HG03520 (cell line): ENCODE measurements at regions not wholly inside any gene's neighbourhood (a gene's known extent, or its start where the extent isn't known, plus 50 kb on each side); places are given as distances from the start of the nearest gene placed in this dataset.

Source experiments
- ATAC-seq: cut with Tn5 transposase; IDR thresholded peaks from one replicate; pipeline ENCODE4 v1.9.1; 2021; ENCODE audit warnings: mild to moderate bottlenecking, moderate library complexity; ENCODE audit not compliant: unreplicated experiment

DNA sequence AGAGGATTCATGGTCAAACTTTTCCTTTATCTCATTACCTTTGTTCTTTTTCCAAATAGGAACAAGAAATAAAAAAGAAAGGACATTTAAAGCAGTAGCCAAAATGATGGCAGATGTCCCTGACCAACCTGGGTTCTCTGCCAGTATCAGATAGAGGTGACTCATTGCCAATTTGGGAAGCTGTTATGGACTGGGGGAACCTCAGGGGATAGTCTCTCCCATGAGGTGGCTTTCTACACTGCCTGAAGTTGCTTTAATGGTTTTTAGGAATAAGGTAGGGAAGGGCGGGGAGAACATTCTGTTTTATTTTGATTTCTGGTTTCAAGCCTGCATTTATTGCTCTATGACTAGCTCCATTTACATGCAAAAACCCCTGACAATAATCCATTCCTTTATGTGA lies 457.9 kb upstream of the TPK1 start:
- ATAC-seq: no peak

GRCh38 chr7:145293228-145293701 lies 457.4 kb upstream of the TPK1 start:
- no peak for ATAC-seq

DNA sequence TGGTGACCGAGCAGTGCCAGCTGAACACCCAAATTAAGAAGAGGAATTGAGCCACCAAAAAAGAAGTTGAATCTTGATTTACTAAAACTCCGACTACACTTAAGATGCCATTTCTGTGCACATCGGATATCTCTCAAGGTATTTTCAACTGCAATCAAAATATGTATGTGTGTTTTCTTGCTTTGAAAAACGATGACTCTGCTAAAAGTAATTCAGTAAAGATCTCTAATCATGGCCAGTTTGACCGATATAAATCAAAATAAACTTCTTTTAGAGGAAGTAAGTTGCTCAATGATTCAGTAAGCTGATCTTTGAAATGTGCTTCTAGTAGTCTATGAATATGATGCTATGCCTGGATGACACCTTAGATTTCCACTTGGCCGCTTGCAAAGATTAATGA lies 453.5 kb upstream of the TPK1 start:
- no peak for ATAC-seq

GRCh38 chr7:145276118-145276517 lies 440.3 kb upstream of the TPK1 start:
- ATAC-seq: no peak

- ATAC-seq: no peak
Measured at GRCh38 chr7:145269418-145270161, 433.7 kb upstream of the TPK1 start.

DNA sequence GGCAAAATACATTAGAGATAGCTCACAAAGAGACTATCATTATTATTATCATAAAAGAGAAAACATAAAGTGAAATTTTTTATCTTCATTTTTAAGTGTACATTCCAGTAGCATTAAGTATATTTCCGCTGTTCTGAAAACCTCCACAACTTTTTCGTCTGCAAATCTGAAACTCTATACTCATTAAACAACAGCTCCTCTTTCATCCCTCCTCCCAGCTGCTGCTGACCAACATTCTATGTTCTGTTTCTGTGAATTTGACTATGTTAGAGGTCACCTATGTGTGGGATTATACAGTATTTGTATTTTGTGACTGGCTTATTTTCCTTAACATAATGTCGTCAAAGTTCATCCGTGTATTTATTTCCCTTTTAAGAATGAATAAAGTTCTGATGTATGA lies 429.3 kb upstream of the TPK1 start:
- ATAC-seq: no peak

- peak; percentile 84 for ATAC-seq
Measured at GRCh38 chr7:145263886-145264285, 428.0 kb upstream of the TPK1 start.

DNA sequence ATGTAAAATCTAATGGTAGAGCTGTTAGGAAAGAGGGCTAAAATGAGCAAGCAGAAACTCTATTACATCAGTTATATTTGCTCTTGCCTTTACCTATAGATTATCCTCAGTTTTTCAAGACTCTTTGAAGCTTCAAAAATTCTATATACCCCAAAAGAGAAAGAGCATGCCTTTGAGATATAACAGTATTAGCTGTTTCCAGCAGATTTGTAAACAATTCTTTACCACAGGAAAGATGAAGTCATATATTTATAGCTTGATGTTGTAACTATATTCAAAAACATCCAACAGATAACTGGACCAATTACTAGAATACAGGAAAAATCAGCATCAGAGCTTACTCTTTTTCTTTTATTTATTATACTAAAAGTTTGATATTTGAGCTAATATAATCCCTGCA lies 416.2 kb upstream of the TPK1 start:
- ATAC-seq: no peak

DNA sequence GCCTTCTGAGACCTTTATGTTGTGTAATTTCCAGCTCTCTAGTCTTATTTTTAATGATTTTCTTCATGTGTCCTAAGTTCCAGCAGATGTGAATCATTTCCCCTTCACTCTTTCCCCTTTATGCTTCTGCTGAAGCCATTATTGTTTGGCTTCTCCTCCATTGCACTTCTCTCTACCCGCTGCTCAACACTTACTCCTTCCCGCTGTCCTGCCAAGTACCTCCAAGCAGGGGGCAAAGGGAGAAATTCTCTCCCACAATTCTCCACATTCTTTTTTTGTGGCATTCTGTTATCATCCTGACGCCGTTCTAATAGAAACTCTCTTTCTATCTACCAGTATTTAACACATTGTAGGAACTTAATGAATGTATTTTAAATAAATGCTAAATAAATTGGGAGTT lies 388.9 kb upstream of the TPK1 start:
- no peak for ATAC-seq

DNA sequence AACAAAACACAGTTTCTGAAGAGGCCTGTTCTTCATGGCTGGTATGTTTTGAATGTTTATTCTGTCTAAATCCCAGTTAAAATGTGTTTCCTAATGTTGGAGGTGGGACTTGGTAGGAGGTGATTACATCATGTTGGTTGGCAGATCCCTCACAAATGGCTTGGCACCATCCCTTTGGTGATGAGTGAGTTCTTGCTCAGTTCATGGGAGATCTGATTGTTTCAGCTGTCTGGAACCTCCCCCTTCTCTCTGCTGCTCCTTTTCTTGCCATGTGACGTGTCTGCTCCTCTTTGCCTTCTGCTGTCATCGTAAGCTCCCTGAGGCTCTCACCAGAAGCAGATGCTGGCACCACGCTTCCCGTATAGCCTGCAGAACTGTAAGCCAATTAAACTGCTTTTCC lies 383.6 kb upstream of the TPK1 start:
- no peak for ATAC-seq

- ATAC-seq: no peak
Measured at GRCh38 chr7:145216866-145217265, 381.0 kb upstream of the TPK1 start.

- no peak for ATAC-seq
Measured at GRCh38 chr7:145212050-145212449, 376.2 kb upstream of the TPK1 start.

- no peak for ATAC-seq
Measured at GRCh38 chr7:145211211-145211610, 375.4 kb upstream of the TPK1 start.

DNA sequence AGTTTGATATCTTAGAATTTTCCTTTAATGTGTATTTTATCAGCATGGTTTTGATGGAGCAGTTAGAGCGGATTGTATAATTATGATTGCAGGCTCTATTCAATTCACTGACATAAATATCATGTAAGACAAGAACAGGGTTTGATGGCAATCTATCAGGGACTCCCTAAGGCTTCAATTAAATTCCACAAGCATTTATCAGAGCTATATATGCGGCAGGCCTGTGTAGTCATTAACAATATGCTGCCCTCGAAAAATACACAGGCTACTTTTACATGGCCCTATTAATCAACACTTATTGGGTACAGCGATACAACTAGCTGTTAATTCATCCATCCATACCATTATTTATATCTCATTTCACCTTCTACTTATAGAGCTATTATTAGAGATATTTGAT lies 358.1 kb upstream of the TPK1 start:
- no peak for ATAC-seq

- no peak for ATAC-seq
Measured at GRCh38 chr7:145184956-145185355, 349.1 kb upstream of the TPK1 start.

DNA sequence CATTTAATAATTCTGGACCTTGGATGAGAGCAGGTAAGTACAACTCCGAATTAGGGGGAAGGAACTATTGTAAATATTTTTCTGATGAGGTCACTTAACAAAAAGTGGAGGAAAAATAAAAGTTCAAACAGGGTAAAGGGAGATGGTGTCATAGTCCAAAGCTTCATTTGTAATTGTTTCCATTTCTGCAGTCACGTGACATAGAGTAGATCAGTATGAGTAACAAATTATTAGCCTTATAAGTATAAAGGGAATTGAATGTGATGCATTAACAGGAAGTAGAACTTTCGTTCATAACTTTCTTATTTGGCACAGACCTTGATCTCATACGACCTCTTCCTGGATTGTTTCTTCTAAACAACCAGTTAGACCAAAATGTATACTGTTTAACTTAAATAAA lies 347.2 kb upstream of the TPK1 start:
- no peak for ATAC-seq

DNA sequence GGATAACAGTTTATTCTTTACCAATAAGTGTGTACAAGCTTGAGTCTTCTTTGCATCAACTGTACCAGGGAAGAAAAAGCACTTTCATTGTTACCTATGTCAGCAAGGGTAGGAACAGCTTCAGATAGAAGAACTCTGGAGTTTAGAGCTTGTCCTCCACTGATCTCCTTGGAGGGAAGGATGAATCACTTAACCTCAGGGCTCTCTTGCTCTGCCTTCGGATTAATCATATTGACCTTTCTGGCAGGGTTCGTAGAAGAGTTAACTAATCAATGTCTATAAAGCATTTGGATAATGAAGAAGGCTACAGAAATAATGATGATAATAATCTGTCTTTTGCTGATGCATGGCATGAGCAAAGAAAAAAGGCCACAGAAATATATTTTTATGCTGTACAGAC lies 339.5 kb upstream of the TPK1 start:
- no peak for ATAC-seq

GRCh38 chr7:145169908-145170307 lies 334.1 kb upstream of the TPK1 start:
- no peak for ATAC-seq

DNA sequence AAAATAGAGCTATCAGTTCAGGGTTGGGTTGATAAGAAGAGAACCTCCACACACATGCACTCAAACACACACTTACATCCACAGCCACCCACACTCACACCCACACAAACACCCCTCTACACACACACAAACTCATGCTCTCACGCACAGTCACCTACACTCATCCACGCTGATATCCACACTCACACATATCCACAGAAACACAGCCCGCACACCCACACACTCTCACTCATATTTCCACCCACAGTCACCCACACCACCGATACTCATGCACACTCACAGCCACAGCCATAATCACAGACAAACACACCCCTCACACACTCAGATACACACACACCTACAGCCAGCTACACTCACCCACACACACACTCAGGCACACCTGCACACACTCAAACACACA lies 333.0 kb upstream of the TPK1 start:
- no peak for ATAC-seq

- no peak for ATAC-seq
Measured at GRCh38 chr7:145168427-145168826, 332.6 kb upstream of the TPK1 start.

GRCh38 chr7:145156834-145157233 lies 321.0 kb upstream of the TPK1 start:
- no peak for ATAC-seq

GRCh38 chr7:145152589-145152988 lies 316.7 kb upstream of the TPK1 start:
- no peak for ATAC-seq

- no peak for ATAC-seq
Measured at GRCh38 chr7:145151676-145152075, 315.8 kb upstream of the TPK1 start.
